Kidney (tissue), 13 donors: ENCODE measurements at regions not wholly inside any gene's neighbourhood (a gene's known extent, or its start where the extent isn't known, plus 50 kb on each side); places are given as distances from the start of the nearest gene placed in this dataset.

Source experiments
- DNase-seq, 5 donors: peaks; one replicate each; pipeline ENCODE4 v3.0.0-alpha.2; 2013 to 2020
- FAIRE-seq: peaks from 2 replicates; lab custom pipeline; 2012; peaks lifted over from hg19 to GRCh38; lab: Jason Lieb, UNC
- H3K27ac ChIP-seq, 2 donors: one replicate each; pipeline ENCODE4 v1.7.0; 2013; ENCODE audit warnings: low read depth in 2 of 2, low read length in 2 of 2, inconsistent platforms in 1 of 2
- H3K27me3 ChIP-seq: one replicate; pipeline ENCODE4 v1.7.1; 2013; ENCODE audit warnings: low read length, inconsistent platforms; ENCODE audit not compliant: control insufficient read depth, insufficient read depth
- H3K36me3 ChIP-seq, 3 donors: one replicate each; pipeline versions ENCODE4 v1.7.0 to v1.7.1; 2013; ENCODE audit warnings: low read length in 3 of 3, control low read depth in 1 of 3, inconsistent platforms in 1 of 3; ENCODE audit not compliant: insufficient read depth in 3 of 3, control insufficient read depth in 2 of 3
- H3K4me1 ChIP-seq, 3 donors: one replicate each; pipeline versions ENCODE4 v1.7.0 to v1.7.1; 2013; ENCODE audit warnings: low read length in 3 of 3, inconsistent platforms in 1 of 3, low read depth in 1 of 3; ENCODE audit not compliant: control insufficient read depth in 2 of 3, insufficient read depth in 2 of 3
- H3K4me3 ChIP-seq, 3 donors: one replicate each; pipeline versions ENCODE4 v1.7.0 to v1.8.1; 2013; ENCODE audit warnings: low read length in 3 of 3, control low read depth in 1 of 3, inconsistent platforms in 1 of 3
- H3K9ac ChIP-seq, 3 donors: one replicate each; pipeline versions ENCODE4 v1.7.0 to v1.7.1; 2013; ENCODE audit warnings: low read length in 3 of 3, control low read depth in 1 of 3, inconsistent platforms in 1 of 3
- H3K9me3 ChIP-seq, 3 donors: one replicate each; pipeline versions ENCODE4 v1.7.0 to v1.7.1; 2013; ENCODE audit warnings: low read length in 3 of 3, control low read depth in 1 of 3, inconsistent platforms in 1 of 3; ENCODE audit not compliant: control insufficient read depth in 2 of 3, insufficient read depth in 1 of 3
- CTCF ChIP-seq: IDR thresholded peaks from 3 replicates; pipeline ENCODE4 v1.5.1; 2012; ENCODE audit warnings: mild to moderate bottlenecking, moderate library complexity, borderline replicate concordance; ENCODE audit not compliant: insufficient read depth; ENCODE audit errors: extremely low read depth
- intact Hi-C: fragments of 100-400 bp; cut with DNase I; formaldehyde crosslinking; loops from one replicate; pipeline ENCODE4 v1.11.1; 2022
- donor health status: control.
- donor health status: control.
- donor health status: control.
- donor health status: control.
- donor health status: control.
- donor health status: DM: yes; HTN: yes; CAD: no.
- donor health status: Normal renal cell carcinoma (clear cell type).

GRCh38 chr10:23966504-23967051, 242.4 kb upstream of the KIAA1217 start:
- H3K4me1 ChIP-seq, result no peaks in the 10 kb centered on the region
- H3K36me3 ChIP-seq, result no peaks in the 10 kb centered on the region
- FAIRE-seq (no peak), DNase-seq (peak in 1 of 5 donors; percentile 66)
- no peaks in the 10 kb centered on the region for H3K9me3 ChIP-seq
- no peak for TF ChIP-seq CTCF
- no peak overlapping the region for H3K27ac ChIP-seq
- intact Hi-C loops, result no loop called here
- H3K9ac ChIP-seq, result no peak overlapping the region
- H3K27me3 ChIP-seq, result no peaks in the 10 kb centered on the region
- H3K4me3 ChIP-seq, result no peak overlapping the region

GRCh38 chr10:23968301-23968700, 240.6 kb upstream of the KIAA1217 start:
- H3K4me3 ChIP-seq, result no peak overlapping the region
- H3K27ac ChIP-seq, result no peak overlapping the region
- FAIRE-seq (no peak), DNase-seq (peak in 1 of 5 donors; percentile 53)
- no peaks in the 10 kb centered on the region for H3K27me3 ChIP-seq
- no peak for TF ChIP-seq CTCF
- intact Hi-C loops, result no loop called here
- H3K9me3 ChIP-seq, result no peaks in the 10 kb centered on the region
- no peaks in the 10 kb centered on the region for H3K36me3 ChIP-seq
- no peak overlapping the region for H3K9ac ChIP-seq
- no peaks in the 10 kb centered on the region for H3K4me1 ChIP-seq

- intact Hi-C loops, result no loop called here
- no peak for FAIRE-seq
- H3K36me3 ChIP-seq, result no peaks in the 10 kb centered on the region
Observed at GRCh38 chr10:23974746-23975272, 234.1 kb upstream of the KIAA1217 start.

More at GRCh38 chr10:23974746-23975272, 234.1 kb upstream of the KIAA1217 start:
- Histone ChIP-seq H3K4me1 (peaks cover 0 to 9% (median 3%) of the 10 kb centered on the region in 3 donors), H3K27ac (no peak overlapping the region), H3K4me3 (no peak overlapping the region), H3K9me3 (no peaks in the 10 kb centered on the region), H3K27me3 (no peaks in the 10 kb centered on the region), H3K9ac (no peak overlapping the region)
- peak in 2 of 5 donors; percentile 46 to 64 for DNase-seq
- no peak for TF ChIP-seq CTCF
